H9 (cell line): ENCODE measurements at regions not wholly inside any gene's neighbourhood (a gene's known extent, or its start where the extent isn't known, plus 50 kb on each side); places are given as distances from the start of the nearest gene placed in this dataset.

Source experiments
- DNase-seq: peaks from one replicate; pipeline ENCODE4 v3.0.0-alpha.2; 2017
- H2AFZ ChIP-seq: one replicate; pipeline ENCODE4 v1.6.1; 2013; ENCODE audit warnings: mild to moderate bottlenecking, low read length, control low read depth, moderate library complexity
- H2AK5ac ChIP-seq: 2 replicates; pipeline ENCODE4 v1.6.1; 2013; ENCODE audit warnings: low read length, control low read depth, mixed read lengths; ENCODE audit not compliant: insufficient read length
- H2BK120ac ChIP-seq: one replicate; pipeline ENCODE4 v1.6.1; 2013; ENCODE audit warnings: low read depth, mild to moderate bottlenecking, low read length, control low read depth, inconsistent platforms; ENCODE audit not compliant: poor library complexity, severe bottlenecking
- H2BK12ac ChIP-seq: 2 replicates; pipeline ENCODE4 v1.6.1; 2013; ENCODE audit warnings: low read length, control low read depth, mixed read lengths, low read depth; ENCODE audit not compliant: insufficient read length
- H2BK15ac ChIP-seq: 2 replicates; pipeline ENCODE4 v1.6.1; 2013; ENCODE audit warnings: low read depth, low read length, control low read depth
- H2BK20ac ChIP-seq: one replicate; pipeline ENCODE4 v1.6.1; 2013; ENCODE audit warnings: low read depth, mild to moderate bottlenecking, low read length, control low read depth, inconsistent platforms; ENCODE audit not compliant: poor library complexity, severe bottlenecking
- H2BK5ac ChIP-seq: 2 replicates; pipeline ENCODE4 v1.6.1; 2013; ENCODE audit warnings: low read length, control low read depth, mixed read lengths; ENCODE audit not compliant: insufficient read length
- H3K14ac ChIP-seq: 2 replicates; pipeline ENCODE4 v1.6.1; 2013; ENCODE audit warnings: low read length, control low read depth; ENCODE audit not compliant: insufficient read depth
- H3K18ac ChIP-seq: 2 replicates; pipeline ENCODE4 v1.6.1; 2013; ENCODE audit warnings: low read depth, mild to moderate bottlenecking, mixed read lengths, low read length, control low read depth; ENCODE audit not compliant: insufficient read length
- H3K23ac ChIP-seq: 2 replicates; pipeline ENCODE4 v1.6.1; 2013; ENCODE audit warnings: low read length, control low read depth, mixed read lengths, low read depth; ENCODE audit not compliant: insufficient read length
- H3K23me2 ChIP-seq: 2 replicates; pipeline ENCODE4 v1.6.1; 2013; ENCODE audit warnings: low read depth, mild to moderate bottlenecking, mixed read lengths, low read length, control low read depth; ENCODE audit not compliant: insufficient read length, poor library complexity, severe bottlenecking
- H3K27ac ChIP-seq: 2 replicates; pipeline ENCODE4 v1.5.1; 2013; ENCODE audit warnings: low read length, control low read depth, mixed read lengths, low read depth; ENCODE audit not compliant: insufficient read length
- H3K27me3 ChIP-seq: 2 replicates; pipeline ENCODE4 v1.6.1; 2013; ENCODE audit warnings: low read length, control low read depth, inconsistent platforms; ENCODE audit not compliant: insufficient read depth
- H3K4ac ChIP-seq: 2 replicates; pipeline ENCODE4 v1.6.1; 2013; ENCODE audit warnings: low read depth, mild to moderate bottlenecking, control low read depth, inconsistent platforms, low read length, moderate library complexity
- H3K4me1 ChIP-seq: 2 replicates; pipeline ENCODE4 v1.6.1; 2013; ENCODE audit warnings: low read length, control low read depth, inconsistent platforms; ENCODE audit not compliant: insufficient read depth
- H3K4me2 ChIP-seq: 2 replicates; pipeline ENCODE4 v1.6.1; 2013; ENCODE audit warnings: low read length, control low read depth, mixed read lengths; ENCODE audit not compliant: insufficient read length, insufficient read depth
- H3K56ac ChIP-seq: 2 replicates; pipeline ENCODE4 v1.6.1; 2013; ENCODE audit warnings: low read depth, mild to moderate bottlenecking, mixed read lengths, low read length, control low read depth; ENCODE audit not compliant: insufficient read length
- H3K79me1 ChIP-seq: 2 replicates; pipeline ENCODE4 v1.6.1; 2013; ENCODE audit warnings: low read depth, mild to moderate bottlenecking, moderate library complexity, low read length, control low read depth, inconsistent platforms; ENCODE audit not compliant: insufficient read depth, poor library complexity, severe bottlenecking
- H3K79me2 ChIP-seq: 2 replicates; pipeline ENCODE4 v1.6.1; 2013; ENCODE audit warnings: low read length, control low read depth, inconsistent platforms; ENCODE audit not compliant: insufficient read depth
- H3K9ac ChIP-seq: 2 replicates; pipeline ENCODE4 v1.6.1; 2013; ENCODE audit warnings: low read length, control low read depth, mixed read lengths; ENCODE audit not compliant: insufficient read length; ENCODE audit errors: extremely low read depth
- H3K9me3 ChIP-seq: one replicate; pipeline ENCODE4 v1.6.1; 2013; ENCODE audit warnings: low read depth, low read length, inconsistent platforms; ENCODE audit not compliant: control insufficient read depth
- H3T11ph ChIP-seq: one replicate; pipeline ENCODE4 v1.6.1; 2013; ENCODE audit warnings: mild to moderate bottlenecking, low read length, control low read depth, inconsistent platforms
- H4K20me1 ChIP-seq: one replicate; pipeline ENCODE4 v1.6.1; 2013; ENCODE audit not compliant: control insufficient read depth, insufficient read length, insufficient read depth
- H4K5ac ChIP-seq: 2 replicates; pipeline ENCODE4 v1.6.1; 2013; ENCODE audit warnings: low read depth, mild to moderate bottlenecking, mixed read lengths, low read length, control low read depth; ENCODE audit not compliant: insufficient read length
- H4K8ac ChIP-seq: replicated peaks from 2 replicates; pipeline ENCODE4 v1.6.1; 2013; ENCODE audit warnings: low read length, control low read depth, mixed read lengths, low read depth; ENCODE audit not compliant: insufficient read length
- H4K91ac ChIP-seq: 2 replicates; pipeline ENCODE4 v1.6.1; 2013; ENCODE audit warnings: low read depth, mild to moderate bottlenecking, moderate library complexity, mixed read lengths, low read length, control low read depth; ENCODE audit not compliant: insufficient read length
- H3K27ac Mint-ChIP-seq, 3 experiments: 2 replicates in 2 of 3; 3 replicates in 1 of 3; pipeline ENCODE4 v1.8.0; 2020 to 2021; ENCODE audit warnings: mixed read lengths in 3 of 3, mild to moderate bottlenecking in 1 of 3, moderate library complexity in 1 of 3
- H3K27me3 Mint-ChIP-seq: 2 replicates; pipeline ENCODE4 v1.8.0; 2021; ENCODE audit warnings: low read depth, mild to moderate bottlenecking, moderate library complexity, mixed read lengths
- H3K36me3 Mint-ChIP-seq, 3 experiments: 2 replicates in 2 of 3; 3 replicates in 1 of 3; pipeline ENCODE4 v1.8.0; 2020 to 2021; ENCODE audit warnings: low read depth in 3 of 3, mixed read lengths in 3 of 3; ENCODE audit not compliant: insufficient read depth in 1 of 3
- H3K4me1 Mint-ChIP-seq, 2 experiments: 2 replicates each; pipeline ENCODE4 v1.8.0; 2020; ENCODE audit warnings: mixed read lengths in 2 of 2
- H3K4me3 Mint-ChIP-seq, 2 experiments: 2 replicates in 1 of 2; 3 replicates in 1 of 2; pipeline ENCODE4 v1.8.0; 2020 to 2021; ENCODE audit warnings: mild to moderate bottlenecking in 2 of 2, mixed read lengths in 2 of 2, moderate library complexity in 1 of 2
- H3K9me3 Mint-ChIP-seq, 2 experiments: 2 replicates in 1 of 2; 3 replicates in 1 of 2; pipeline ENCODE4 v1.8.0; 2020; ENCODE audit warnings: mild to moderate bottlenecking in 2 of 2, mixed read lengths in 2 of 2, moderate library complexity in 1 of 2
- CTCF ChIP-seq: fragments of 200-600 bp; sonication (generic); conservative IDR thresholded peaks from 3 replicates; pipeline ENCODE4 v1.8.0; 2021; ENCODE audit warnings: antibody characterized with exemption, mild to moderate bottlenecking
- WGBS: extraction: QIAGEN DNeasy Blood & Tissue Kit; methylation state at CpG from one replicate; pipeline ENCODE4 v1.1.7; 2013; ENCODE audit warnings: missing lambda C conversion rate, low lambda C conversion rate, mixed read lengths; ENCODE audit not compliant: insufficient read length; ENCODE audit errors: extremely low coverage; 5-methylcytosine and 5-hydroxymethylcytosine counted together

GRCh38 chr2:129377078-129377469 is 602.4 kb upstream of the RAB6C start:
- H4K5ac ChIP-seq: no peak overlapping the region
- H2AFZ ChIP-seq: no peak overlapping the region
- H3K23ac ChIP-seq: no peak overlapping the region
- H3K4me2 ChIP-seq: no peak overlapping the region
- H3K27ac ChIP-seq: no peak overlapping the region
- H3K56ac ChIP-seq: no peak overlapping the region
- H2AK5ac ChIP-seq: no peak overlapping the region
- no peak overlapping the region for H2BK15ac ChIP-seq
- H3K9me3 ChIP-seq: no peaks in the 10 kb centered on the region
- no peaks in the 10 kb centered on the region for H3K79me2 ChIP-seq
- Mint-ChIP-seq H3K36me3 (peaks cover 0 to 3% (median 0%) of the 10 kb centered on the region in 3 experiments; a peak in 4 of 7 replicates), H3K4me1 (peaks cover 2 to 6% of the 10 kb centered on the region in 2 experiments; a peak in 2 of 4 replicates), H3K4me3 (no peak overlapping the region), H3K27me3 (peaks cover 2% of the 10 kb centered on the region; the same call in 1 of the 2 replicates), H3K27ac (no peak overlapping the region), H3K9me3 (peaks cover 3 to 5% of the 10 kb centered on the region in 2 experiments)
- no peak overlapping the region for H2BK5ac ChIP-seq
- no peak overlapping the region for H2BK12ac ChIP-seq
- no peak overlapping the region for H3K14ac ChIP-seq
- no peak overlapping the region for H3T11ph ChIP-seq
- H3K27me3 ChIP-seq: no peaks in the 10 kb centered on the region
- H3K23me2 ChIP-seq: no peaks in the 10 kb centered on the region
- no peak for DNase-seq
- no peak overlapping the region for H4K8ac ChIP-seq
- no CpG with 5 or more reads among the region's 4 CpGs for WGBS
- H4K20me1 ChIP-seq: no peaks in the 10 kb centered on the region
- H3K4me1 ChIP-seq: no peaks in the 10 kb centered on the region
- no peak overlapping the region for H2BK20ac ChIP-seq
- no peak overlapping the region for H4K91ac ChIP-seq
- H3K9ac ChIP-seq: no peak overlapping the region
- no peak for TF ChIP-seq CTCF
- H2BK120ac ChIP-seq: no peak overlapping the region
- no peak overlapping the region for H3K18ac ChIP-seq
- H3K4ac ChIP-seq: no peak overlapping the region
- no peaks in the 10 kb centered on the region for H3K79me1 ChIP-seq
